ENCODE measurements at regions not wholly inside any gene's neighbourhood (a gene's known extent, or its start where the extent isn't known, plus 50 kb on each side); places are given as distances from the start of the nearest gene placed in this dataset.

DNA sequence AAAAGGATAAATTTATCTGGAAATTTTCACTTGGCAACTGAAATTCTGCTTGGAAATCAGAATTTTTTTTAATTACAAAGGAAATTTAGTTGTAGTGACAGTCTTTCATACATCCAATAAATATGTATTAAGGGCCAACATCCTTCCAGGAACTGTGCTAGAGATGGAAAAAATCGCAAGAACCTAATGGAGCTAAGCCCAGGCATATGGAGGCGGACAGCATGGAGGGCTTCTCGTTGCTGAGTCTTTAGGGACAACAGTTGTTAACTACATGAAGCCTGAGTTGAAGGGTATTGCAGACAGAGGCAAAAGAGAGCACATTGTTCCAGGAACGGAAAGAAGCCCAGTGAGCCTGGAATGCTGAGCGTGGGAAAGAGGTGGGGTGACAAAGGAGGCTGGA, 208.9 kb downstream of the IBTK start:
- Histone ChIP-seq H3K4me2 (ENCODE audit: low read length) (no peak overlapping the region), H3K9me3 (ENCODE audit: control insufficient read depth, insufficient read depth, low read length) (no peaks in the 10 kb centered on the region), H3K9me2 (replicated peaks; ENCODE audit: control insufficient read depth, low read length) (no peaks in the 10 kb centered on the region), H3K27ac (ENCODE audit: low read depth, low read length) (no peak overlapping the region), H3K4me1 (ENCODE audit: control insufficient read depth, low read length) (no peaks in the 10 kb centered on the region), H3K27me3 (ENCODE audit: control insufficient read depth, low read length) (no peaks in the 10 kb centered on the region), H3K79me2 (ENCODE audit: control insufficient read depth, low read length) (no peaks in the 10 kb centered on the region), H3K36me3 (ENCODE audit: control insufficient read depth, low read length) (no peaks in the 10 kb centered on the region), H3K4me3 (ENCODE audit: low read length) (no peak overlapping the region), H3F3A (ENCODE audit: control insufficient read depth, insufficient read depth) (no peaks in the 10 kb centered on the region), H4K20me1 (ENCODE audit: control insufficient read depth, insufficient read depth, low read depth, low read length) (no peaks in the 10 kb centered on the region)
- TF ChIP-seq, protein P1, sequence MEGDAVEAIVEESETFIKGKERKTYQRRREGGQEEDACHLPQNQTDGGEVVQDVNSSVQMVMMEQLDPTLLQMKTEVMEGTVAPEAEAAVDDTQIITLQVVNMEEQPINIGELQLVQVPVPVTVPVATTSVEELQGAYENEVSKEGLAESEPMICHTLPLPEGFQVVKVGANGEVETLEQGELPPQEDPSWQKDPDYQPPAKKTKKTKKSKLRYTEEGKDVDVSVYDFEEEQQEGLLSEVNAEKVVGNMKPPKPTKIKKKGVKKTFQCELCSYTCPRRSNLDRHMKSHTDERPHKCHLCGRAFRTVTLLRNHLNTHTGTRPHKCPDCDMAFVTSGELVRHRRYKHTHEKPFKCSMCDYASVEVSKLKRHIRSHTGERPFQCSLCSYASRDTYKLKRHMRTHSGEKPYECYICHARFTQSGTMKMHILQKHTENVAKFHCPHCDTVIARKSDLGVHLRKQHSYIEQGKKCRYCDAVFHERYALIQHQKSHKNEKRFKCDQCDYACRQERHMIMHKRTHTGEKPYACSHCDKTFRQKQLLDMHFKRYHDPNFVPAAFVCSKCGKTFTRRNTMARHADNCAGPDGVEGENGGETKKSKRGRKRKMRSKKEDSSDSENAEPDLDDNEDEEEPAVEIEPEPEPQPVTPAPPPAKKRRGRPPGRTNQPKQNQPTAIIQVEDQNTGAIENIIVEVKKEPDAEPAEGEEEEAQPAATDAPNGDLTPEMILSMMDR (IDR thresholded peaks at IDR 0.05; ENCODE audit: low read depth, low read length, poor library complexity, severe bottlenecking): no peak

DNA sequence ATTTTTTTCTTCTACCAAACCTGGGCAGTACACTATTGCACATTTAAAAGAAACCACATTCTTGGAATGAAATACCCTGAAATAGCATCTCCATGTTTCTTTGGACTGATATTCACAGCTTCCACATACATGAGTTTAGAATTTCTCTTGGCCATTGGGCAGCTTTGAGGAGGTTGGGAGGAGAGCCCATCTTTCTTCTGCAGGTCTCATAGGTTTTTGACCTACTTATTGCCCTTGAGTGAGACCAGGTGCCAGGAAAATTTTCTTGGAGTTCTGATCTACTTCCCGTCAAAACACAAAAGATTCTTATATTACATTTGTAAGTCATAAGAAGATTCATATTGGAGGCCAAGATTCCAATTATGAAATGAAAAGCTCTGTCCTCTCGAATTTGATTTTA, 212.0 kb downstream of the IBTK start:
- Histone ChIP-seq H4K20me1 (ENCODE audit: control insufficient read depth, insufficient read depth, low read depth, low read length) (no peaks in the 10 kb centered on the region), H3F3A (ENCODE audit: control insufficient read depth, insufficient read depth) (no peaks in the 10 kb centered on the region), H3K9me2 (replicated peaks; ENCODE audit: control insufficient read depth, low read length) (no peaks in the 10 kb centered on the region), H3K9me3 (ENCODE audit: control insufficient read depth, insufficient read depth, low read length) (no peaks in the 10 kb centered on the region), H3K4me2 (ENCODE audit: low read length) (no peak overlapping the region), H3K27me3 (ENCODE audit: control insufficient read depth, low read length) (no peaks in the 10 kb centered on the region), H3K4me3 (ENCODE audit: low read length) (no peak overlapping the region), H3K79me2 (ENCODE audit: control insufficient read depth, low read length) (no peaks in the 10 kb centered on the region), H3K4me1 (ENCODE audit: control insufficient read depth, low read length) (no peaks in the 10 kb centered on the region), H3K36me3 (ENCODE audit: control insufficient read depth, low read length) (no peaks in the 10 kb centered on the region), H3K27ac (ENCODE audit: low read depth, low read length) (no peak overlapping the region)
- no peak for TF ChIP-seq EZH2phosphoT487 (IDR thresholded peaks at IDR 0.05; ENCODE audit: borderline replicate concordance, low read length)
- TF ChIP-seq, protein P1 (IDR thresholded peaks at IDR 0.05; ENCODE audit: low read depth, low read length, poor library complexity, severe bottlenecking): no peak

DNA sequence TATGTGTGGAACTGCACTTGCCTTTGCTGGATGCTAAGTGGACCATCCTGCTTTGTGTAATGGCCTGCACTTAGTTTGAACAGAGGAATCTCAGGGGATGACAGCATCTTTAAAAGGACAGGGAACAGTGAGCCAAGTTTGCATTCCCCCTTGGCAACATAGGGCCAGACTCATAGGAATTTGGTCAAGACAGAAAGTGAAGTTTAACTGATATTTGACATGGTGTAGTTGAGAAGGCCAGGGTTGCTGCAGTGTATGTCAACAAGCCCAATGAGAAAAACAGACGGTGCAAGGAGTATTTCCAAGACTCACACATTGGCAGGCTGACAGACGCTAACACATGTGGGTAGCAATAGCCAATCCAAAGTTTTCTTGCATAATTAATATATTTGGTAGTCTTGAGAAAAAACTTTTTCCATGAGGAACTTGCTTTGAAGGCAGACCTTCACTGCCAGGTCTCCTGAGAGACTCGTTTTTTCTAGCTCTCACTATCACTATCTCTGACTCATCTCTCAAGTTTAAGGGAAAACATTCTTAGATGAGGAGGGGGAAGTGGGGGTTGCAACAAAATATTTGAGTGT, 213.8 kb downstream of the IBTK start:
- Histone ChIP-seq H3K4me2 (ENCODE audit: low read length) (no peak overlapping the region), H3F3A (ENCODE audit: control insufficient read depth, insufficient read depth) (no peaks in the 10 kb centered on the region), H4K20me1 (ENCODE audit: control insufficient read depth, insufficient read depth, low read depth, low read length) (no peaks in the 10 kb centered on the region), H3K27ac (ENCODE audit: low read depth, low read length) (no peak overlapping the region), H3K79me2 (ENCODE audit: control insufficient read depth, low read length) (no peaks in the 10 kb centered on the region), H3K36me3 (ENCODE audit: control insufficient read depth, low read length) (no peaks in the 10 kb centered on the region), H3K9me3 (ENCODE audit: control insufficient read depth, insufficient read depth, low read length) (no peaks in the 10 kb centered on the region), H3K4me3 (ENCODE audit: low read length) (no peak overlapping the region), H3K27me3 (ENCODE audit: control insufficient read depth, low read length) (no peaks in the 10 kb centered on the region), H3K4me1 (ENCODE audit: control insufficient read depth, low read length) (no peaks in the 10 kb centered on the region), H3K9me2 (replicated peaks; ENCODE audit: control insufficient read depth, low read length) (no peaks in the 10 kb centered on the region)
- TF ChIP-seq, protein P1 (IDR thresholded peaks at IDR 0.05; ENCODE audit: low read depth, low read length, poor library complexity, severe bottlenecking): no peak
- TF ChIP-seq EZH2phosphoT487 (IDR thresholded peaks at IDR 0.05; ENCODE audit: borderline replicate concordance, low read length): no peak

Measured in DOHH2 (cell line).